ENCODE measurements at regions not wholly inside any gene's neighbourhood (a gene's known extent, or its start where the extent isn't known, plus 50 kb on each side); places are given as distances from the start of the nearest gene placed in this dataset.

DNA sequence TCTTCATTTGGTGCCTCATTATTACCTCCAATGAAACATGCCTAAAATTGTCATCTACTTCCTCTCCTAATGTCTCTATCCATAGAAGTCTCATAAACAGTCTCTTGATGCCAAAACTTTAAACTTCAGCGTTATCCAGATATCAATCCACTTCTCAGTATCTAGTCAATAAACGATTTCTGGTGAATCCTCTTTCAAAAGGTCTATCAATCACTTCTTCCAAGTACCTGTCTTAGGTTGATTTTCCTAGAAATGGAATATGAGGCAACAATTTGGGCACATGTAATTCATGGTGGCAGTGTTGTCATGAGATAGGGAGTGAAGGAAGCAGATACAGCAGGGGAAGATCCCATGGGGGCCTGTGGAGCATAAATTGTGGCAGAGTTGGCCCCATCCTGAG lies 348.5 kb upstream of the POU1F1 start:
- CTCF ChIA-PET (ENCODE audit: low intra/inter-chr PET ratio, low total read pairs) = no interaction called here
- in situ Hi-C loops (cut with HindIII; ENCODE audit: extremely low pct_ligation_motif_present, low pct_unique_long_range_greater_than_20kb) = no loop called here
- Histone ChIP-seq H3K4me1 (ENCODE audit: insufficient read depth, low read length) (no peaks in the 10 kb centered on the region), H3K79me2 (ENCODE audit: insufficient read depth, low read length) (no peaks in the 10 kb centered on the region), H3K4me2 (ENCODE audit: low read depth, low read length) (no peak overlapping the region), H3K9ac (ENCODE audit: insufficient read depth, low read depth, low read length) (no peak overlapping the region), H3K27ac (ENCODE audit: extremely low read length, insufficient read depth, low read length) (no peak overlapping the region), H3K27me3 (ENCODE audit: control insufficient read depth in 1 of 2, insufficient read depth in 2 of 2, low read length in 2 of 2) (no peaks in the 10 kb centered on the region; a peak in 1 of 5 replicates), H3K36me3 (replicated peaks in 1 of 2; ENCODE audit: control insufficient read depth in 1 of 2, insufficient read depth in 2 of 2, low read length in 2 of 2) (no peaks in the 10 kb centered on the region), H3K9me3 (ENCODE audit: low read length) (no peaks in the 10 kb centered on the region), H3K4me3 (replicated peaks in 1 of 3; ENCODE audit: insufficient read depth in 1 of 3, low read depth in 2 of 3, low read length in 3 of 3) (no peak overlapping the region), H4K20me1 (ENCODE audit: insufficient read depth, low read length) (no peaks in the 10 kb centered on the region), H2AFZ (ENCODE audit: low read length) (no peak overlapping the region)
- 2% methylated on average over 2 of the region's 2 CpGs for WGBS (ENCODE audit: low lambda C conversion rate)
- TF ChIP-seq ZEB1 (IDR thresholded peaks at IDR 0.05; ENCODE audit: insufficient replicate concordance, low read depth) (no peak), REL (CRISPR knock-in tag; conservative IDR thresholded peaks at IDR 0.05) (no peak), ZMYM3 (CRISPR knock-in tag; IDR thresholded peaks at IDR 0.05) (no peak), HMG20A (CRISPR knock-in tag; IDR thresholded peaks at IDR 0.05; ENCODE audit: borderline replicate concordance) (no peak), MEF2D (CRISPR knock-in tag; IDR thresholded peaks at IDR 0.05) (no peak), IRF2 (CRISPR knock-in tag; IDR thresholded peaks at IDR 0.05) (no peak), HNF4G (IDR thresholded peaks at IDR 0.05; ENCODE audit: borderline replicate concordance, low read depth, low read length) (no peak), HNF4G (CRISPR knock-in tag; IDR thresholded peaks at IDR 0.05; ENCODE audit: borderline replicate concordance, low read depth) (no peak), REPIN1 (CRISPR knock-in tag; IDR thresholded peaks at IDR 0.05; ENCODE audit: borderline replicate concordance, low read depth) (no peak), PCBP1 (IDR thresholded peaks at IDR 0.05; ENCODE audit: borderline replicate concordance, low read depth, low read length) (no peak)
- DNase-seq (ENCODE audit: low spot score) (no peak), ATAC-seq (no peak), FAIRE-seq (no peak)
- BruUV-seq (replicated peaks) = no TSS peak
- intact Hi-C loops (cut with micrococcal nuclease; ENCODE audit: unreplicated experiment) = no loop called here
- POLR2A ChIA-PET = no interaction called here

GRCh38 chr3:87621667-87622066 lies 345.3 kb upstream of the POU1F1 start:
- no peaks in the 10 kb centered on the region; the same call in 1 of the 2 replicates for H3K9me3 ChIP-seq (ENCODE audit: low read length)
- ChIA-PET POLR2A (no interaction called here), CTCF (ENCODE audit: low intra/inter-chr PET ratio, low total read pairs) (no interaction called here)
- DNase-seq (ENCODE audit: low spot score) (no peak), ATAC-seq (no peak), FAIRE-seq (no peak)
- no peak overlapping the region for H3K4me2 ChIP-seq (ENCODE audit: low read depth, low read length)
- no peak overlapping the region for H3K9ac ChIP-seq (ENCODE audit: insufficient read depth, low read depth, low read length)
- H2AFZ ChIP-seq (ENCODE audit: low read length) = no peak overlapping the region
- TF ChIP-seq BHLHE40 (IDR thresholded peaks at IDR 0.05; ENCODE audit: low read length) (no peak), ZNF503 (CRISPR knock-in tag; IDR thresholded peaks at IDR 0.05) (no peak), HES4 (CRISPR knock-in tag; IDR thresholded peaks at IDR 0.05; ENCODE audit: borderline replicate concordance) (no peak), MEF2D (CRISPR knock-in tag; IDR thresholded peaks at IDR 0.05) (no peak)
- TF ChIP-seq, protein P1, sequence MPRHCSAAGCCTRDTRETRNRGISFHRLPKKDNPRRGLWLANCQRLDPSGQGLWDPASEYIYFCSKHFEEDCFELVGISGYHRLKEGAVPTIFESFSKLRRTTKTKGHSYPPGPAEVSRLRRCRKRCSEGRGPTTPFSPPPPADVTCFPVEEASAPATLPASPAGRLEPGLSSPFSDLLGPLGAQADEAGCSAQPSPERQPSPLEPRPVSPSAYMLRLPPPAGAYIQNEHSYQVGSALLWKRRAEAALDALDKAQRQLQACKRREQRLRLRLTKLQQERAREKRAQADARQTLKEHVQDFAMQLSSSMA (CRISPR knock-in tag; IDR thresholded peaks at IDR 0.05) = no peak
- H3K27me3 ChIP-seq (ENCODE audit: control insufficient read depth in 1 of 2, insufficient read depth in 2 of 2, low read length in 2 of 2) = no peaks in the 10 kb centered on the region; a peak in 1 of 5 replicates
- no peaks in the 10 kb centered on the region for H3K36me3 ChIP-seq (replicated peaks in 1 of 2; ENCODE audit: control insufficient read depth in 1 of 2, insufficient read depth in 2 of 2, low read length in 2 of 2)
- H3K4me3 ChIP-seq (replicated peaks in 1 of 3; ENCODE audit: insufficient read depth in 1 of 3, low read depth in 2 of 3, low read length in 3 of 3) = no peak overlapping the region
- intact Hi-C loops (cut with micrococcal nuclease; ENCODE audit: unreplicated experiment) (no loop called here), in situ Hi-C loops (cut with HindIII; ENCODE audit: extremely low pct_ligation_motif_present, low pct_unique_long_range_greater_than_20kb) (no loop called here)
- H3K27ac ChIP-seq (ENCODE audit: extremely low read length, insufficient read depth, low read length) = no peak overlapping the region
- H3K79me2 ChIP-seq (ENCODE audit: insufficient read depth, low read length) = no peaks in the 10 kb centered on the region
- 0% methylated on average over 1 of the region's 1 CpG for WGBS (ENCODE audit: low lambda C conversion rate)
- no peaks in the 10 kb centered on the region for H3K4me1 ChIP-seq (ENCODE audit: insufficient read depth, low read length)
- no peaks in the 10 kb centered on the region for H4K20me1 ChIP-seq (ENCODE audit: insufficient read depth, low read length)
- BruUV-seq (replicated peaks) = no TSS peak

Measured in HepG2 (cell line).